Ovary (tissue), 3 donors: ENCODE measurements at regions not wholly inside any gene's neighbourhood (a gene's known extent, or its start where the extent isn't known, plus 50 kb on each side); places are given as distances from the start of the nearest gene placed in this dataset.

Source experiments
- CTCF ChIP-seq, 3 donors: fragments of 450-650 bp in 2 of 3; fragments of 200-600 bp in 1 of 3; IDR thresholded peaks; one replicate each; pipeline versions ENCODE4 v1.5.1 to v1.8.0; 2016 to 2022; ENCODE audit warnings: antibody characterized with exemption in 3 of 3, mild to moderate bottlenecking in 1 of 3
- EP300 ChIP-seq: sonication (generic); formaldehyde crosslinking; IDR thresholded peaks from one replicate; pipeline ENCODE4 v1.6.1; 2017; ENCODE audit warnings: antibody characterized with exemption
- POLR2A ChIP-seq: fragments of 450-650 bp; IDR thresholded peaks from one replicate; pipeline ENCODE4 v1.6.1; 2017; ENCODE audit warnings: antibody characterized with exemption, mild to moderate bottlenecking, moderate library complexity
- donor health status: DM: no; HTN: no; CAD: no.

GRCh38 chr3:94307588-94307987 is 244.7 kb downstream of the NSUN3 start:
- no peak for TF ChIP-seq CTCF (IDR thresholded peaks at IDR 0.05)
- no peak for TF ChIP-seq POLR2A
- TF ChIP-seq EP300 = no peak
